GM18511 (cell line): ENCODE measurements at regions not wholly inside any gene's neighbourhood (a gene's known extent, or its start where the extent isn't known, plus 50 kb on each side); places are given as distances from the start of the nearest gene placed in this dataset.

Experiments
- ATAC-seq: cut with Tn5 transposase; IDR thresholded peaks from one replicate; pipeline ENCODE4 v1.9.1; 2021; ENCODE audit warnings: mild to moderate bottlenecking, moderate library complexity; ENCODE audit not compliant: unreplicated experiment

GRCh38 chr11:70944636-70945035, 307.7 kb downstream of the SHANK2 start:
- ATAC-seq: no peak

- no peak for ATAC-seq
Observed at GRCh38 chr11:70948398-70948797, 304.0 kb downstream of the SHANK2 start.

DNA sequence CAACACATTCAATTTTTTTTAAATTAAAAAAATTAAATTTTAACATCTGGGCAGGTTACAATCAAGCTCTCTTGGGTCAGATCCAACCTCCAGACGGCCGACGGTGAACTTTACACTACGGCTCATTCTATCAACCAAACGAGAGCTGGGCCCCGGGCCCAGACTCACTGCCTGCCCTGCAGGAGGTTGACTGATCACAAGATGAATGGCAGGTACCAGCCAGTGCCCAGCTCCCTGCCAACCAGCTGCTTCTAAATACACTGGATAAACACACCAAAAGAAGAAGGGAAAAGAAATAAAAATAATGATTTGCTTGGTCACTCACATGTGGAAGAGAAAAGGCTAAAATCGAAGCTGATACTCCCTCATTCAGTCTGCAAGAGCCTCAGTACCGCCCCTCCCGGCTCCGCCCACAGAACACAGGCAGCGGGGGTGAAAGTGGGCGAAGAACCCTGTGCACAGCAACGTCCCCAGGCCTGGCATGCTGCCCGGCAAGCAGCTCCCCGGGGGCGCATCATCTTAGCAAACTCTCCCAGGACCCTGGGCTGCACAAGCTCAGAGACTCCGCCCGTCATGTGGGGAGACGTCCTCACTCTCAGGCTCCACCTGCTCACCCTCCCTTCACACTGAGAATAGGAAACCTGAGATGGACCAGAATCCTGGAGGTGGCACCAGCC, 303.4 kb downstream of the SHANK2 start:
- no peak for ATAC-seq

GRCh38 chr11:70951139-70951804, 301.1 kb downstream of the SHANK2 start:
- ATAC-seq: no peak

DNA sequence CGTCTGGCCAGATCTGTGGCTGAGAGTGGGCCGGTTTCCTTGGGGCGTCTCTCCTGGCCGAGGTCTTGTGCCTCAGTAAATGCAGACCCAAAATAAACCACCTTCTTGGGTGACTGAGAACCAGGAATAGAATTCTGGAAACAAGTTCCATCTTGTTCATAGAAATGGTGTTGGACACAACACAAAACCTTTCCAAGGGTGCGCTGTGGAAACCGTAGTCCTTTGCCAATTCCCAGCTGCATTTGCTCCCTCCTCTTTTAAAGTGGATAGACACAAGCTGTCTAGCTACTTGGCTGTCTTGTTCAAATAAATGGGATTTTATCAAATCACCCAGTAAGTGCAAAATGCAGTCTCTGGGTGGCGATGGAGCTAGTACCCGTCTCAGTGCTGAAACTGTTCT, 300.2 kb downstream of the SHANK2 start:
- ATAC-seq: no peak

DNA sequence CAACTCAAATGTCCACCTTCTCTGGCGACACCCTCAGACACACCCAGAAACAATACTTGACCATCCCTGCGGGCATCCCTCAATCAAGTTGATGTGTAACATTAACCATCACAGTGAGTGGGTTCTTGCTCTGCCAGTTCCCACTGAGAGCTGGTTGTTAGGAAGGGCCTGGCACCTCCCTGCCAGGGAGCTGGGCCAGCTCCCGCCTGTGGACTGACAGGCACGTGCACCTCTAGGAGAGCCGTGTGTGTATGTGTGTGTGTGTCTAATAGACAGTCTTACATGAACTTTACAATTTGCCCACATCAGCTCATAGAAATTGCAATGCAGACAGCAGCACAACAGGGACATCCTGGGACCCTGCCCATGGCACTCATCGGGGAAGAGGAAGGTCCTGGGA, 298.7 kb downstream of the SHANK2 start:
- no peak for ATAC-seq

DNA sequence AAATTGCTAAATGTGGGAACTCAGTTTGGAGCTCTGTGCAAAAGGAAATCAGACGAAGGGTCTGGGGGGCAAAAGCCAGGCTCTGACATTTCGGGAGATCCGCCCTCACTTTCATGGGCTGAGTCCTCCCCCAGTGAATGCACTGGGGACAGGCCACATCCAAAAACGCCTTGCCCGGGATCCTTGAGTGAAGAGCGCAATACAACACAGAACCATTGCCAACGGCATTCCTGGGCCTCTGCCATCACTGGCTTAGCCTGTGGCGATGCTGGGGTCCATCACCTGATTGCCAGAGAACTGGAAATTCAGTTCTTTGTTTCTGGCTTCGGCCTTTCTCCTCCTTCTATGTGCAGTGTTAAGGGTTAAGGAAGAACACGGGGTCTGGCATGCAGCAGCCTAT, 297.9 kb downstream of the SHANK2 start:
- no peak for ATAC-seq
